OCI-LY7 (cell line): ENCODE measurements at regions not wholly inside any gene's neighbourhood (a gene's known extent, or its start where the extent isn't known, plus 50 kb on each side); places are given as distances from the start of the nearest gene placed in this dataset.

ENCODE experiments used
- EZH2phosphoT487 ChIP-seq: fragments of 200-600 bp; sonication (generic); IDR thresholded peaks from 2 replicates; pipeline ENCODE4 v1.6.1; 2018; ENCODE audit warnings: low read depth, borderline replicate concordance, mild to moderate bottlenecking, mixed run types, antibody characterized with exemption, low read length, moderate library complexity, mixed read lengths
- TF ChIP-seq, protein P1 (sequence below): fragments of 200-600 bp; sonication (generic); conservative IDR thresholded peaks from 2 replicates; pipeline ENCODE4 v1.5.1; 2014; ENCODE audit warnings: mild to moderate bottlenecking, antibody characterized with exemption, low read length, moderate library complexity, mixed read lengths

DNA sequence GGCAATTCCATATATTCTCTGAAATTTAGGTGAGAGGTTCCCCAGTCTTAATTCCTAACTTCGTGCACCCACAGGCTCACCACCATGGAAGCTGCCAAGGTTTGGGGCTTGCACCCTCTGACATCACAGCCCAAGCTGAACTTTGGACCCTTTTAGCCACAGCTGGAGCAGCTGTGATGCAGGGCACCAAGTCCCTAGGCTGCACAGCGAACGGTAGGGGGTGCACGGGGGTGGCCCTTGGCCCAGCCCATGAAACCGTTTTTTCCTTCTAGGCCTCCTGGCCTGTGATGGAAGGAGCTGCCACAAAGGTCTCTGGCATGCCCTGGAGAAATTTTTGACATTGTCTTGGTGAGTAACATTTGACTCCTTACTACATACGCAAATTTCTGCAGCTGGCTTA, 251.9 kb upstream of the GRM3 start:
- TF ChIP-seq, protein P1, sequence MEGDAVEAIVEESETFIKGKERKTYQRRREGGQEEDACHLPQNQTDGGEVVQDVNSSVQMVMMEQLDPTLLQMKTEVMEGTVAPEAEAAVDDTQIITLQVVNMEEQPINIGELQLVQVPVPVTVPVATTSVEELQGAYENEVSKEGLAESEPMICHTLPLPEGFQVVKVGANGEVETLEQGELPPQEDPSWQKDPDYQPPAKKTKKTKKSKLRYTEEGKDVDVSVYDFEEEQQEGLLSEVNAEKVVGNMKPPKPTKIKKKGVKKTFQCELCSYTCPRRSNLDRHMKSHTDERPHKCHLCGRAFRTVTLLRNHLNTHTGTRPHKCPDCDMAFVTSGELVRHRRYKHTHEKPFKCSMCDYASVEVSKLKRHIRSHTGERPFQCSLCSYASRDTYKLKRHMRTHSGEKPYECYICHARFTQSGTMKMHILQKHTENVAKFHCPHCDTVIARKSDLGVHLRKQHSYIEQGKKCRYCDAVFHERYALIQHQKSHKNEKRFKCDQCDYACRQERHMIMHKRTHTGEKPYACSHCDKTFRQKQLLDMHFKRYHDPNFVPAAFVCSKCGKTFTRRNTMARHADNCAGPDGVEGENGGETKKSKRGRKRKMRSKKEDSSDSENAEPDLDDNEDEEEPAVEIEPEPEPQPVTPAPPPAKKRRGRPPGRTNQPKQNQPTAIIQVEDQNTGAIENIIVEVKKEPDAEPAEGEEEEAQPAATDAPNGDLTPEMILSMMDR, result no peak
- no peak for TF ChIP-seq EZH2phosphoT487
